ENCODE measurements at regions not wholly inside any gene's neighbourhood (a gene's known extent, or its start where the extent isn't known, plus 50 kb on each side); places are given as distances from the start of the nearest gene placed in this dataset.

DNA sequence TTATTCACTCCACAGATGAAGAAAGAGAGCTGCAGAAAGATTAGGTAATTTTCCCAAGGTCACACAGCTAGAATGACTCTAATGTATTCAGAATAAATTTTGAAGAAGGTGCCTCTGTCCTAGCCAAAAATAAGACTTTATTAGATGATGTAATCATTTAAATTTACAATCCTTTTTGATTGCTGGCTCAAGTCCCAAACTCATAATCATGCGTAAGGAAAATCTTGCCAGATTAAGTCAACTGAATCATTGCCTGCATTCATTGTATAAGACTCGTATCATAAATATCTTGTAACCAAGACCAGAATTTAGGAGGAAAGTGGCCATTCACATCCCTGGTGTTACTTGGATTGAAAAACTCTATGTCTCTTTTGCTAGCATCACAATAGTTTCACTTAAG is 53.1 kb upstream of the STK39 start:
- H3K4me1 ChIP-seq (ENCODE audit: control insufficient read depth, insufficient read depth, low read length, unreplicated experiment): no peaks in the 10 kb centered on the region
- no peaks in the 10 kb centered on the region for H3K36me3 ChIP-seq (ENCODE audit: insufficient read depth, low read length)

DNA sequence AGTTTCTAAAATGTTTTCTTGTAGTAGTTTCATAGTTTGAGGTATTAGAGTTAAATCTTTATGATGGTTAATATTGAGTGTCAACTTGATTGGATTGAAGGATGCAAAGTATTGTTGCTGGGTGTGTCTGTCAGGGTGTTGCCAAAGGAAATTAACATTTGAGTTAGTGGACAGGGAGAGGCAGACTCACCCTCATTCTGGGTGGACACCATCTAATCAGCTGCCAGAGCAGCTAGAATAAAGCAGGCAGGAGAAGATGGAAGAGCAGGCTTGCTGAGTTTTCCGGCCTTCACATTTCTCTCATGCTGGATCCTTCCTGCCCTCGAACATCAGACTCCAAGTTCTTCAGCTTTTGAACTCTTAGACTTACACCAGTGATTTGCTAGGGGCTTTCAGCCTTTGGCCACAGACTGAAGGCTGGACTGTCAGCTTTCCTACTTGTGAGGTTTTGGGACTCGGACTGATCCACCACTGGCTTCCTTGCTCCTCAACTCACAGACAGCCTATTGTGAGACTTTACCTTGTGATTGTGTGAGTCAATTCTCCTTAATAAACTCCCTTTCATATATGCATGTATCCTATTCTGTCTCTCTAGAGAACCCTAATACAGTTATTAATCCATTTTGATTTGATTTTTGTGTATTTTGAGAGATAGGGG is 56.8 kb upstream of the STK39 start:
- Histone ChIP-seq H2AFZ (ENCODE audit: low read length, unreplicated experiment) (no peak overlapping the region), H3K27ac (ENCODE audit: low read depth, low read length) (no peak overlapping the region), H3K4me3 (ENCODE audit: low read depth, low read length) (no peak overlapping the region), H3K79me2 (ENCODE audit: control insufficient read depth, insufficient read depth, low read length, unreplicated experiment) (no peaks in the 10 kb centered on the region), H3K36me3 (ENCODE audit: insufficient read depth, low read length) (no peaks in the 10 kb centered on the region), H3K4me1 (ENCODE audit: control insufficient read depth, insufficient read depth, low read length, unreplicated experiment) (no peaks in the 10 kb centered on the region), H3K27me3 (ENCODE audit: insufficient read depth, low read length) (no peaks in the 10 kb centered on the region)

More for the DNA sequence above, 53.1 kb upstream of the STK39 start:
- H3K27ac ChIP-seq (ENCODE audit: low read depth, low read length): no peak overlapping the region
- H3K79me2 ChIP-seq (ENCODE audit: control insufficient read depth, insufficient read depth, low read length, unreplicated experiment): no peaks in the 10 kb centered on the region
- no peak overlapping the region for H3K4me3 ChIP-seq (ENCODE audit: low read depth, low read length)
- H2AFZ ChIP-seq (ENCODE audit: low read length, unreplicated experiment): no peak overlapping the region
- H3K27me3 ChIP-seq (ENCODE audit: insufficient read depth, low read length): no peaks in the 10 kb centered on the region

DNA sequence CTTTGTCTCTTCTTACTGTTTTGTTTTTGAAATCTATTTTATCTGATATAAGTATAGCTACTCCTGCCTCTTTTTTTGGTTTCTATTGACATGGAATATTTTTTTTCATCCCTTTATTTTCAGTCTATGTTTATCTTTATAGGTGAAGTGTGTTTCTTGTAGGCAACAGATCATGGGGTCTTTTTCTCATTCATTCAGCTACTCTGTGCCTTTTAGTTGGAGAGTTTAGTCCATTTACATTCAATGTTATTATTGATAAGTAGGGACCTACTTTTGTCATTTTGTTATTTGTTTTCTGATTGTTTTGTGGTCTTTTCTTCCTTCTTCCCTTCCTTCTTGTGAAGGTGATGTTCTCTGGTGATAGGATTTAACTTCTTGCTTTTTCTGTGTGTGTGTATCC is 60.0 kb upstream of the STK39 start:
- H3K27ac ChIP-seq (ENCODE audit: low read depth, low read length): no peak overlapping the region
- no peaks in the 10 kb centered on the region for H3K27me3 ChIP-seq (ENCODE audit: insufficient read depth, low read length)
- H3K4me1 ChIP-seq (ENCODE audit: control insufficient read depth, insufficient read depth, low read length, unreplicated experiment): no peaks in the 10 kb centered on the region
- H3K4me3 ChIP-seq (ENCODE audit: low read depth, low read length): no peak overlapping the region
- H3K79me2 ChIP-seq (ENCODE audit: control insufficient read depth, insufficient read depth, low read length, unreplicated experiment): no peaks in the 10 kb centered on the region
- H3K36me3 ChIP-seq (ENCODE audit: insufficient read depth, low read length): no peaks in the 10 kb centered on the region
- H2AFZ ChIP-seq (ENCODE audit: low read length, unreplicated experiment): no peak overlapping the region

DNA sequence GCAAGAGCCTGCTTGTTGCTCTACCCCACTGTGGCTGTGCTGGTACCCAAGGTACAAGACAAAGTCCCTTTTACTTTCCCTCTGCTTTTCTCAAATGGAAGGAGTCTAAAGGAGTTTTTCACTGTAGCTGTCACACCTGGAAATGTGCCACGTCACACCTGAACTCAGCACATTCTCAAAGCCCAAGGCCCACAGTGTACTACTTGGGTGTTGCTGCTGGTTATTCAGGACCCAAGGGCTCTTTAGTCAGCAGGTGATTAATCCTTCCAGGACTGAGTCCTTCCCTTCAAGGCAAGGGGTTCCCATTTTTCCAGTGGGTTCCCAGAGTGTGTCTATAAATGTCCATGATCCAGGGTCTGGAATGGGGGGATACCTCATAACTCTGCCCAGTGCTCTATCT is 63.2 kb upstream of the STK39 start:
- no peaks in the 10 kb centered on the region for H3K4me1 ChIP-seq (ENCODE audit: control insufficient read depth, insufficient read depth, low read length, unreplicated experiment)
- no peaks in the 10 kb centered on the region for H3K27me3 ChIP-seq (ENCODE audit: insufficient read depth, low read length)
- no peaks in the 10 kb centered on the region for H3K36me3 ChIP-seq (ENCODE audit: insufficient read depth, low read length)
- H3K4me3 ChIP-seq (ENCODE audit: low read depth, low read length): no peak overlapping the region
- no peaks in the 10 kb centered on the region for H3K79me2 ChIP-seq (ENCODE audit: control insufficient read depth, insufficient read depth, low read length, unreplicated experiment)
- H3K27ac ChIP-seq (ENCODE audit: low read depth, low read length): no peak overlapping the region
- no peak overlapping the region for H2AFZ ChIP-seq (ENCODE audit: low read length, unreplicated experiment)

DNA sequence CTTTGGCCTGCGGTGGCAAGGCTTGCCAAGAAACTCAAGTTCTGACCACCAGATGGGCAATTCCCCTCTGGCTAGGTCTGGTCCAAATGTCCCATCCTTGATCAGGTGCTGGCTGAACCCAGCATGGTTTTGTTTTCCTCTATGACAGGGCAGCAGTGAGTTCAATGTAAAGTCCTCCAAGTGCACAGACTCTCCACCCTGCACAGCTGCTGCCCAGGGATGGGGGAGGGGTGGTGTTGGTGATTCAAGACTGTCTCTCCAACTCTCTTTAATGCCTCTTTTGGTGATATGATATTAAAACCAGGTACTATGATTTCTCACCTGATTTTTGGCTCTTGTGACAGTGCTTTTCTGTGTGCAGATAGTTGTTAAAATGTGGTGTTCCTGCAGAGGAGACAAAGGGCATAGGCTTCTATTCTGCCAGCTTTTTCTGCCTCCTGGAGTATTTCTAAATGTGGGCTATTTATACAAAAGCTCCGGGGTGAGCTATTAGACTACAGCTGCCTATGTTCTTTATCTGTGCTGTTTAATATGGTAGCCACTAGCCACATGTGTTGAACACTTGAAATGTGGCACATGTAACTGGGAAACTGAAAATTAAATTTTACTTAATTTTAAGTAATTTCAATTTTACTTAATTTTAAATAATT is 64.0 kb upstream of the STK39 start:
- no peaks in the 10 kb centered on the region for H3K79me2 ChIP-seq (ENCODE audit: control insufficient read depth, insufficient read depth, low read length, unreplicated experiment)
- no peaks in the 10 kb centered on the region for H3K4me1 ChIP-seq (ENCODE audit: control insufficient read depth, insufficient read depth, low read length, unreplicated experiment)

DNA sequence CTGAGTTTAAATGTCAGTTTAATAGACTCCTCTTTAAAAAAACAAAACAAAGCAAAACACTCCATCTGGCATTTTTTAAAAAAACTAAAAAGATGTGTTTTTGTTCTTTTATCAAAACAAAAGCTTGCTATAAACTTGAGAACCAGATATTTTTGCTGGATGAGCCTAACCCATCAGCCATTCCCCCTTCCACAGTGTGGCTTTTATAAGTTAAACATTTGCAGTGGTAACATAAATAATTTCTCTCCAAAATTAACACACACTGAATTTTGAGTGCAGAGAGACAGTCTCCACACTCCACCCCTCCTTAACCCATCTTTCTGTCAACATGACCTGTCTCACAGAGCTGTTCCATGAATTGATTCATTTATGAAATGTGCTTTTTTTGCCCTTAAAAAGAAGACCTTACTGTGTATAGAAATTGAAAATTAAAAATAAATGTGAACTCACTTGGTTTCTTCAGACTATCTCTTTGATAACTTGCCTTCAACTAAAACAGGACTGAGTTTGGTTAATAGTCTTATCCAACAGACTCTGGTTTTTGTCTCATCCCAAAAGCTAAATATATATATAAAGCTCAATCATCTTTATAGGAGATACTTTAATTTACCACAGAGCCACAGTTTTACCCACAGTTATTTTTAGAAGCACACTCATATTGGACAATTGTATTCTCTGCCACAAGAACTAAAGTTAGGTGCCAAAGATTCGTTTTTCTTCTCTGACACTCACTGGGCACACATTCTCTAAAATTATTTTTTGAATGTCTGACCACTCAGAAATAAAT is 64.8 kb upstream of the STK39 start:
- Histone ChIP-seq H3K27me3 (ENCODE audit: insufficient read depth, low read length) (no peaks in the 10 kb centered on the region), H3K79me2 (ENCODE audit: control insufficient read depth, insufficient read depth, low read length, unreplicated experiment) (no peaks in the 10 kb centered on the region), H2AFZ (ENCODE audit: low read length, unreplicated experiment) (no peak overlapping the region), H3K4me3 (ENCODE audit: low read depth, low read length) (no peak overlapping the region), H3K36me3 (ENCODE audit: insufficient read depth, low read length) (no peaks in the 10 kb centered on the region), H3K4me1 (ENCODE audit: control insufficient read depth, insufficient read depth, low read length, unreplicated experiment) (no peaks in the 10 kb centered on the region), H3K27ac (ENCODE audit: low read depth, low read length) (no peak overlapping the region)

More for the DNA sequence above, 64.0 kb upstream of the STK39 start:
- H3K27ac ChIP-seq (ENCODE audit: low read depth, low read length): no peak overlapping the region
- H3K36me3 ChIP-seq (ENCODE audit: insufficient read depth, low read length): no peaks in the 10 kb centered on the region
- H3K27me3 ChIP-seq (ENCODE audit: insufficient read depth, low read length): no peaks in the 10 kb centered on the region
- H2AFZ ChIP-seq (ENCODE audit: low read length, unreplicated experiment): no peak overlapping the region
- no peak overlapping the region for H3K4me3 ChIP-seq (ENCODE audit: low read depth, low read length)

DNA sequence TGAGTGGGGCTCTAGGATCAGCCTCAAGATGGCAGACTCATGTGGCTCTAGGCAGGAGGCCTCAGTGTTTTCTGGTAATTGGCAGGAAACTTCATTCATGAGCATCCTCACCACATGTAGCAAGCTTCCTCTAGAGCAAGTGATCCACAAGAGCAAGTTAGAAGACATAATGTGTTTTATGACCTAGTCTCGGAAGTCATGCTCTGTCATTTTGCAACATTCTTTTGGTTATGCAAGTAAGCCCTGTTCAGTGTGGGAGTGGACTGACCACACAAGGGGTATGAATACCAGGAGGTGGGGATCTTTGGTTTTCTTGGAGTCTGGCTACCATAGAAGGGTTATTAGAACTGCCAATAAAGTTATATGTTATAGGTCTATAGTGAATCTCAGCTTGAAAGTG is 66.8 kb upstream of the STK39 start:
- H3K4me3 ChIP-seq (ENCODE audit: low read depth, low read length): no peak overlapping the region
- no peaks in the 10 kb centered on the region for H3K36me3 ChIP-seq (ENCODE audit: insufficient read depth, low read length)
- no peak overlapping the region for H3K27ac ChIP-seq (ENCODE audit: low read depth, low read length)
- no peak overlapping the region for H2AFZ ChIP-seq (ENCODE audit: low read length, unreplicated experiment)
- H3K79me2 ChIP-seq (ENCODE audit: control insufficient read depth, insufficient read depth, low read length, unreplicated experiment): no peaks in the 10 kb centered on the region
- H3K27me3 ChIP-seq (ENCODE audit: insufficient read depth, low read length): no peaks in the 10 kb centered on the region
- no peaks in the 10 kb centered on the region for H3K4me1 ChIP-seq (ENCODE audit: control insufficient read depth, insufficient read depth, low read length, unreplicated experiment)

DNA sequence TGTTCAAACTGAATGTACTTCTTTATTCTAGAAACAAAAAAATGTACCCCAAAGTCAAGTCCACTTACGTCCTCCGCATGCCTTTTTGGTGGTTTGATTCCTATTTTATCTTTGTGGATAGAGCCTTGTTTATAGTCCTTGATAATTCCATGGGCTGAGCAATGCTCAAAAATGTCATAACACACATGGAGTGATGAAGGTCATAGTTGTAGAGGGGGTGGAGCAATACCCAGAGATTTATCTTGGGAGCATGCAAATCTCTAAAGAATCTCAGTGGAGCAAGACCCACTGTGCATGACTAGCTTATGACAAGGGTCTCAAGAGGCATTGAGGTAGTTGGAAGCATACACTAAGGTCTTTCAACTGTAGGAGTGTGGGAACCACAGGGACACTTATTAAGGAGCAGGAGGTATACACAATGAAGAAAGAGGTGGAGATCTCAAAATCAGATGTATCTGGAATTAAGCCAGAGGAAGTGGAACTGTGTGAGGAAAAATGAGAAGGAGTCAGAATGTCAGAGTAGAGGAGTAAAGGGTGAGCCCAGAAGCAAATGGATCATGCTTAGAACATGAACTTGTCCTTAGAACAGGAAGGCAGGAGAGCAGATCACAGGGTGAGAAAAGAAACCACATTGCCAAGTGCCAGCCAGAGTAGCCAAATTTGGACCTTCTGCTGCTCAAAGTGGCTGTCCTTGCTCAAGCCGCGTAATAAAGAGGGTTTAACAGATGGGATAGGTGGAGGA is 68.1 kb upstream of the STK39 start:
- no peaks in the 10 kb centered on the region for H3K27me3 ChIP-seq (ENCODE audit: insufficient read depth, low read length)
- H3K4me1 ChIP-seq (ENCODE audit: control insufficient read depth, insufficient read depth, low read length, unreplicated experiment): no peaks in the 10 kb centered on the region
- H3K79me2 ChIP-seq (ENCODE audit: control insufficient read depth, insufficient read depth, low read length, unreplicated experiment): no peaks in the 10 kb centered on the region
- no peaks in the 10 kb centered on the region for H3K36me3 ChIP-seq (ENCODE audit: insufficient read depth, low read length)
- H2AFZ ChIP-seq (ENCODE audit: low read length, unreplicated experiment): no peak overlapping the region
- no peak overlapping the region for H3K4me3 ChIP-seq (ENCODE audit: low read depth, low read length)
- no peak overlapping the region for H3K27ac ChIP-seq (ENCODE audit: low read depth, low read length)

DNA sequence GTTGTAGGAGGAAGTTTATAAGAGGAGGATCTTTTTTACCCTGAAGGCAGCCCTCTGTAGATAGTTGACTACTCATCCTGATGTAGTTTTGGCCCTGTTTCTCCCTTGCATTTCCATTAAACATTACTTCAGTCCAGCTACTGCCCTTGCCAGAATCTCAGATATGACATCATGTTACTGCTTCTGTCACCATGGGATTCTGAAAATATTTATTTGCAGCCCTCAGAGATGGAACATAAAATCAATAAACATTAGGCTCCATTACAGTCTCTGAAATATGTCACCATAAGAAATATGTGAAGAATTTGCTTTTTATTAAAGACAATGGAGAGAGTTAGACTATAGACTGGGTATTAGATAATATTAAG is 68.7 kb upstream of the STK39 start:
- H3K27me3 ChIP-seq (ENCODE audit: insufficient read depth, low read length): no peaks in the 10 kb centered on the region
- H2AFZ ChIP-seq (ENCODE audit: low read length, unreplicated experiment): no peak overlapping the region
- H3K4me1 ChIP-seq (ENCODE audit: control insufficient read depth, insufficient read depth, low read length, unreplicated experiment): no peaks in the 10 kb centered on the region
- no peak overlapping the region for H3K27ac ChIP-seq (ENCODE audit: low read depth, low read length)
- no peak overlapping the region for H3K4me3 ChIP-seq (ENCODE audit: low read depth, low read length)
- H3K36me3 ChIP-seq (ENCODE audit: insufficient read depth, low read length): no peaks in the 10 kb centered on the region
- no peaks in the 10 kb centered on the region for H3K79me2 ChIP-seq (ENCODE audit: control insufficient read depth, insufficient read depth, low read length, unreplicated experiment)

DNA sequence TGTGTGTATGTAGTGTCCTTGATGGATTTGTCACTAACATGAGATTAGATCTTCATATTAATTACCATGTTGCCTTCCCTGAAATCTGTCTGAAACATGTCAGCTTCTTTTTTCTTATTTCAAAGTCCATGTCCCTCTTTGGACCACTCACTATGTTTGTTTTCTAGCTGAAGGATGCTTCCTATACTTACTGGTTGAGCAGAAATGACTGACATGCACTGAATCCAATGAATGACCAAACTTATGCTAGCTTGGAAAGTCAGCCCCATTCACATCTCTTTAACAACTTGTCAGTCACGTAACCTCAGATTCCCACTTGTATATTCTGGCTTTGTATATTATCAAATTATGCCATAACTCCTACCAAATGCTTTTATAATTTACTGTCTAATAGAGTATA is 69.9 kb upstream of the STK39 start:
- Histone ChIP-seq H3K27ac (ENCODE audit: low read depth, low read length) (no peak overlapping the region), H3K4me3 (ENCODE audit: low read depth, low read length) (no peak overlapping the region), H3K4me1 (ENCODE audit: control insufficient read depth, insufficient read depth, low read length, unreplicated experiment) (no peaks in the 10 kb centered on the region), H2AFZ (ENCODE audit: low read length, unreplicated experiment) (no peak overlapping the region), H3K27me3 (ENCODE audit: insufficient read depth, low read length) (peaks cover 6% of the 10 kb centered on the region; the same call in 1 of the 2 replicates), H3K36me3 (ENCODE audit: insufficient read depth, low read length) (no peaks in the 10 kb centered on the region), H3K79me2 (ENCODE audit: control insufficient read depth, insufficient read depth, low read length, unreplicated experiment) (no peaks in the 10 kb centered on the region)

Measured in ACC112 (cell line).